Endothelial cell of umbilical vein (primary cell): ENCODE measurements at regions not wholly inside any gene's neighbourhood (a gene's known extent, or its start where the extent isn't known, plus 50 kb on each side); places are given as distances from the start of the nearest gene placed in this dataset.
"Not testable (repeated sequence)": the region's sequence is repeated elsewhere in the genome, so short reads cannot be mapped to it uniquely, and the experiment has no call there.

ENCODE experiments used
- BruUV-seq: library from RNA; stranded (reverse); fragments of 400-500 nt; replicated peaks from 2 replicates; lab custom pipeline; 2021; lab: Mats Ljungman, UMichigan
- CTCF ChIA-PET: fragments of 300-600, 350-600 bp; sonication (Branson Sonifier 250); formaldehyde crosslinking; loops from one replicate; lab custom pipeline; 2021; ENCODE audit warnings: antibody characterized with exemption, inconsistent platforms; lab: Charles Lee
- POLR2A ChIA-PET: fragments of 300-600, 350-600 bp; sonication (Branson Sonifier 250); formaldehyde crosslinking; loops from one replicate; lab custom pipeline; 2021; ENCODE audit warnings: antibody characterized with exemption, inconsistent platforms; lab: Charles Lee
- DNase-seq: peaks from one replicate; pipeline ENCODE4 v3.0.0-alpha.2; 2011; ENCODE audit warnings: low read depth, low spot score
- FAIRE-seq: peaks from 2 replicates; lab custom pipeline; 2011; peaks lifted over from hg19 to GRCh38; lab: Jason Lieb, UNC
- H2AFZ ChIP-seq: 2 replicates; pipeline ENCODE4 v1.6.0; 2012; ENCODE audit warnings: low read depth, low read length, control low read depth, inconsistent platforms
- H3K27ac ChIP-seq: 2 replicates; pipeline ENCODE4 v1.5.1; 2011; ENCODE audit warnings: low read depth, mild to moderate bottlenecking, control low read depth, low read length, moderate library complexity; ENCODE audit not compliant: insufficient read depth
- H3K27me3 ChIP-seq, 2 experiments: 2 replicates each; pipeline versions ENCODE4 v1.6.0 to v1.6.1; 2011; ENCODE audit warnings: low read length in 2 of 2, mixed read lengths in 1 of 2; ENCODE audit not compliant: control insufficient read depth in 2 of 2, insufficient read depth in 2 of 2
- H3K36me3 ChIP-seq, 2 experiments: 2 replicates in 1 of 2; 3 replicates in 1 of 2; pipeline ENCODE4 v1.5.1; 2011; ENCODE audit warnings: low read length in 2 of 2, mild to moderate bottlenecking in 1 of 2, moderate library complexity in 1 of 2; ENCODE audit not compliant: control insufficient read depth in 2 of 2, insufficient read depth in 2 of 2; ENCODE audit errors: extremely low read depth in 1 of 2
- H3K4me1 ChIP-seq: 3 replicates; pipeline ENCODE4 v1.5.1; 2011; ENCODE audit warnings: mild to moderate bottlenecking, low read length; ENCODE audit not compliant: control insufficient read depth, insufficient read depth; ENCODE audit errors: extremely low read depth
- H3K4me2 ChIP-seq: 2 replicates; pipeline ENCODE4 v1.6.1; 2011; ENCODE audit warnings: low read length, control low read depth, mixed read lengths; ENCODE audit not compliant: insufficient read depth
- H3K4me3 ChIP-seq, 3 experiments: fragments of 200-600 bp in 1 of 3; sonication (generic), shearing (Covaris generic) in 1 of 3; replicated peaks in 1 of 3; 2 replicates each; pipeline ENCODE4 v1.5.1; 2011 to 2016; ENCODE audit warnings: control low read depth in 3 of 3, low read length in 3 of 3, mild to moderate bottlenecking in 2 of 3, inconsistent platforms in 1 of 3, low read depth in 1 of 3, moderate library complexity in 1 of 3; ENCODE audit not compliant: insufficient read depth in 1 of 3
- H3K79me2 ChIP-seq: 2 replicates; pipeline ENCODE4 v1.6.0; 2012; ENCODE audit warnings: low read length, inconsistent platforms; ENCODE audit not compliant: control insufficient read depth, insufficient read depth
- H3K9ac ChIP-seq: replicated peaks from 2 replicates; pipeline ENCODE3; 2011; ENCODE audit warnings: low read length, control low read depth; ENCODE audit not compliant: insufficient read depth; ENCODE audit errors: extremely low read depth
- H3K9me1 ChIP-seq: replicated peaks from 3 replicates; pipeline ENCODE4 v1.6.0; 2011; ENCODE audit warnings: mild to moderate bottlenecking, low read length; ENCODE audit not compliant: control insufficient read depth, insufficient read depth; ENCODE audit errors: extremely low read depth
- H3K9me3 ChIP-seq: replicated peaks from 2 replicates; pipeline ENCODE4 v1.5.1; 2012; ENCODE audit warnings: low read length, inconsistent platforms; ENCODE audit not compliant: control insufficient read depth, insufficient read depth
- H4K20me1 ChIP-seq: replicated peaks from 2 replicates; pipeline ENCODE3; 2011; ENCODE audit warnings: mild to moderate bottlenecking, low read length; ENCODE audit not compliant: control insufficient read depth, insufficient read depth; ENCODE audit errors: extremely low read depth
- EZH2 ChIP-seq: IDR thresholded peaks from 2 replicates; pipeline ENCODE4 v1.6.1; 2012; ENCODE audit warnings: borderline replicate concordance, low read depth, mild to moderate bottlenecking, moderate library complexity, low read length, inconsistent platforms; ENCODE audit not compliant: severe bottlenecking
- FOS ChIP-seq: IDR thresholded peaks from 2 replicates; pipeline ENCODE4 v1.6.1; 2011; ENCODE audit warnings: mild to moderate bottlenecking, low read length, moderate library complexity, borderline replicate concordance; ENCODE audit not compliant: insufficient read depth
- GATA2 ChIP-seq: IDR thresholded peaks from 2 replicates; pipeline ENCODE4 v1.7.0; 2011; ENCODE audit warnings: low read depth, mild to moderate bottlenecking, moderate library complexity, mixed read lengths, low read length; ENCODE audit not compliant: insufficient read length, insufficient read depth
- JUN ChIP-seq: IDR thresholded peaks from 2 replicates; pipeline ENCODE4 v1.6.1; 2011; ENCODE audit warnings: borderline replicate concordance, low read depth; ENCODE audit not compliant: insufficient read length, insufficient read depth
- MYC ChIP-seq: IDR thresholded peaks from one replicate; pipeline ENCODE4 v1.6.1; 2011; ENCODE audit warnings: mild to moderate bottlenecking, low read depth, low read length
- POLR2A ChIP-seq: IDR thresholded peaks from 2 replicates; pipeline ENCODE4 v1.6.1; 2012; ENCODE audit warnings: low read depth, mild to moderate bottlenecking, control low read depth, low read length
- POLR2AphosphoS5 ChIP-seq: IDR thresholded peaks from 2 replicates; pipeline ENCODE4 v1.6.1; 2012; ENCODE audit warnings: low read depth, mild to moderate bottlenecking, control low read depth, low read length, moderate library complexity; ENCODE audit not compliant: insufficient read depth
- dilution Hi-C: fragments of 300-500 bp; cut with MboI; formaldehyde crosslinking; loops from one replicate; pipeline ENCODE4 v1.15.0; 2019; ENCODE audit warnings: low sequenced_read_pairs; ENCODE audit not compliant: extremely low pct_ligation_motif_present
- intact Hi-C: fragments of 100-400 bp; cut with micrococcal nuclease; formaldehyde crosslinking; loops from one replicate; pipeline ENCODE4 v1.10.0; 2022
- TF ChIP-seq, protein P1 (sequence below): IDR thresholded peaks from 2 replicates; pipeline ENCODE4 v1.6.1; 2011; ENCODE audit not compliant: insufficient read depth, insufficient read length
- TF ChIP-seq, protein P2 (sequence below), 2 donors: IDR thresholded peaks; 1 replicate in 1 of 2; 2 replicates in 1 of 2; pipeline ENCODE4 v1.5.1; 2011; ENCODE audit warnings: low read length in 2 of 2, mild to moderate bottlenecking in 2 of 2, moderate library complexity in 2 of 2, control low read depth in 1 of 2, inconsistent platforms in 1 of 2, low read depth in 1 of 2; ENCODE audit not compliant: insufficient read depth in 1 of 2; ENCODE audit errors: extremely low read depth in 1 of 2

DNA sequence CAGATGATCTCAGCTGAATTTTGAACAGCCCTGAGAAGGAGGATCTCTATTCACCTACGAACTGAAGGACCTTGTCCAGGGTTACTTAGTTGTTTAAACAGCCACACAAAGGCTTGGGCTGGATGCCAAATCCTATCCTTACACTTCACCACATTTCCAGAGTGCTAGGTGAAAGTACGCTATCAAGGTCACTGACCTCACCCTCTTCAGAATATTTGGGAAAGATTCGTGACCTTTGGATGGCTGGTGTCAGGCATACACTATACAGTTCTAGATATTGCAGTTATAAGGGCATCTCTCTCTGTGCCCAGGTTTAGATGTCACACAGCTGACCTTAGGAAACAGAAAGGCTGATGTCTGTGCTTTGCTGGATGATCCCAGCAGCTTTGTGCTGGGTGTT, 61.2 kb upstream of the ABLIM1 start:
- DNase-seq (no peak), FAIRE-seq (no peak)
- ChIA-PET POLR2A (no interaction called here), CTCF (no interaction called here)
- Histone ChIP-seq H3K27me3 (no peaks in the 10 kb centered on the region), H3K4me1 (peaks cover 24% of the 10 kb centered on the region), H3K9ac (no peak overlapping the region), H3K36me3 (no peaks in the 10 kb centered on the region), H3K9me3 (no peaks in the 10 kb centered on the region), H3K4me3 (no peak overlapping the region), H3K79me2 (no peaks in the 10 kb centered on the region), H2AFZ (no peak overlapping the region), H3K27ac (no peak overlapping the region), H3K4me2 (no peak overlapping the region), H4K20me1 (no peaks in the 10 kb centered on the region), H3K9me1 (no peaks in the 10 kb centered on the region)
- dilution Hi-C loops (no loop called here), intact Hi-C loops (no loop called here)
- BruUV-seq: no TSS peak
- TF ChIP-seq GATA2 (no peak), MYC (no peak), POLR2A (no peak), JUN (no peak), FOS (no peak), EZH2 (no peak), POLR2AphosphoS5 (no peak)
- TF ChIP-seq, protein P1, sequence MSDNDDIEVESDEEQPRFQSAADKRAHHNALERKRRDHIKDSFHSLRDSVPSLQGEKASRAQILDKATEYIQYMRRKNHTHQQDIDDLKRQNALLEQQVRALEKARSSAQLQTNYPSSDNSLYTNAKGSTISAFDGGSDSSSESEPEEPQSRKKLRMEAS: no peak
- TF ChIP-seq, protein P2, sequence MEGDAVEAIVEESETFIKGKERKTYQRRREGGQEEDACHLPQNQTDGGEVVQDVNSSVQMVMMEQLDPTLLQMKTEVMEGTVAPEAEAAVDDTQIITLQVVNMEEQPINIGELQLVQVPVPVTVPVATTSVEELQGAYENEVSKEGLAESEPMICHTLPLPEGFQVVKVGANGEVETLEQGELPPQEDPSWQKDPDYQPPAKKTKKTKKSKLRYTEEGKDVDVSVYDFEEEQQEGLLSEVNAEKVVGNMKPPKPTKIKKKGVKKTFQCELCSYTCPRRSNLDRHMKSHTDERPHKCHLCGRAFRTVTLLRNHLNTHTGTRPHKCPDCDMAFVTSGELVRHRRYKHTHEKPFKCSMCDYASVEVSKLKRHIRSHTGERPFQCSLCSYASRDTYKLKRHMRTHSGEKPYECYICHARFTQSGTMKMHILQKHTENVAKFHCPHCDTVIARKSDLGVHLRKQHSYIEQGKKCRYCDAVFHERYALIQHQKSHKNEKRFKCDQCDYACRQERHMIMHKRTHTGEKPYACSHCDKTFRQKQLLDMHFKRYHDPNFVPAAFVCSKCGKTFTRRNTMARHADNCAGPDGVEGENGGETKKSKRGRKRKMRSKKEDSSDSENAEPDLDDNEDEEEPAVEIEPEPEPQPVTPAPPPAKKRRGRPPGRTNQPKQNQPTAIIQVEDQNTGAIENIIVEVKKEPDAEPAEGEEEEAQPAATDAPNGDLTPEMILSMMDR (IDR thresholded peaks at IDR 0.05; ENCODE audit: extremely low read depth in 1 of 2, insufficient read depth in 1 of 2, low read depth in 1 of 2, low read length in 2 of 2): no peak

DNA sequence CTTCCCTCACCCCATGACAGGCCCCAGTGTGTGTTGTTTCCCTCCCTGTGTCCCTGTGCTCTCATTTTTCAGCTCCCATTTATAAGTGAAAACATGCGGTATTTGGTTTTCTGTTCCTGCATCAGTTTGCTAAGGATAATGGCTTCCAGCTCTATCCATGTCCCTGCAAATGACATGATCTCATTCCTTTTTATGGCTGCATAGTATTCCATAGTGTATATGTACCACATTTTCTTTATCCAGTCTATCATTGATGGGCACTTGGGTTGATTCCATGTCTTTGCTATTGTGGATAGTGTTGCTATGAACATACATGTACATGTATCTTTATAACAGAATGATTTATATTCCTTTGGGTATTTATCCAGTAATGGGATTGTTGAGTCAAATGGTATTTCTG, 61.9 kb upstream of the ABLIM1 start:
- H3K4me1 ChIP-seq: peaks cover 18% of the 10 kb centered on the region

More for the DNA sequence above, 61.9 kb upstream of the ABLIM1 start:
- H3K9me1 ChIP-seq, H4K20me1 ChIP-seq, dilution Hi-C loops, H3K9ac ChIP-seq, H3K27me3 ChIP-seq, H3K4me2 ChIP-seq, FAIRE-seq, DNase-seq, H3K9me3 ChIP-seq, H3K79me2 ChIP-seq, H3K36me3 ChIP-seq, BruUV-seq, H3K4me3 ChIP-seq, H3K27ac ChIP-seq, CTCF ChIA-PET, POLR2A ChIA-PET, H2AFZ ChIP-seq, intact Hi-C loops: not testable (repeated sequence)
